Fibroblast of lung (primary cell): ENCODE measurements at regions not wholly inside any gene's neighbourhood (a gene's known extent, or its start where the extent isn't known, plus 50 kb on each side); places are given as distances from the start of the nearest gene placed in this dataset.

Source experiments
- DNase-seq, 2 donors: peaks; one replicate each; pipeline versions ENCODE4 v3.0.0 to v3.0.0-alpha.2; 2010; ENCODE audit warnings: low read depth in 2 of 2
- H2AFZ ChIP-seq: 2 replicates; pipeline ENCODE4 v1.5.1; 2012; ENCODE audit warnings: low read length, control low read depth, inconsistent platforms
- H3K27ac ChIP-seq: 2 replicates; pipeline ENCODE4 v1.5.1; 2011; ENCODE audit warnings: low read length, control low read depth; ENCODE audit not compliant: insufficient read depth
- H3K27me3 ChIP-seq: 2 replicates; pipeline ENCODE4 v1.5.1; 2011; ENCODE audit warnings: mild to moderate bottlenecking, low read length; ENCODE audit not compliant: control insufficient read depth, insufficient read depth
- H3K36me3 ChIP-seq: 2 replicates; pipeline ENCODE4 v1.5.1; 2011; ENCODE audit warnings: low read length; ENCODE audit not compliant: control insufficient read depth, insufficient read depth
- H3K4me1 ChIP-seq: 2 replicates; pipeline ENCODE4 v1.5.1; 2011; ENCODE audit warnings: low read length; ENCODE audit not compliant: control insufficient read depth, insufficient read depth; ENCODE audit errors: extremely low read depth
- H3K4me2 ChIP-seq: 2 replicates; pipeline ENCODE4 v1.5.1; 2011; ENCODE audit warnings: low read length, control low read depth; ENCODE audit not compliant: insufficient read depth; ENCODE audit errors: extremely low read depth
- H3K4me3 ChIP-seq, 4 experiments: fragments of 200-600 bp in 1 of 4; sonication (generic) in 1 of 4; replicated peaks in 1 of 4; 2 replicates each; pipeline ENCODE4 v1.5.1; 2011 to 2016; ENCODE audit warnings: low read length in 4 of 4, low read depth in 3 of 4, mild to moderate bottlenecking in 3 of 4, control low read depth in 2 of 4, inconsistent platforms in 1 of 4, mixed read lengths in 1 of 4; ENCODE audit not compliant: insufficient read depth in 1 of 4; ENCODE audit errors: control extremely low read depth in 1 of 4
- H3K79me2 ChIP-seq: 2 replicates; pipeline ENCODE4 v1.5.1; 2012; ENCODE audit warnings: mild to moderate bottlenecking, low read length, inconsistent platforms; ENCODE audit not compliant: control insufficient read depth, insufficient read depth
- H3K9ac ChIP-seq: 2 replicates; pipeline ENCODE4 v1.5.1; 2011; ENCODE audit warnings: mild to moderate bottlenecking, low read length, control low read depth; ENCODE audit not compliant: insufficient read depth
- H3K9me3 ChIP-seq: 2 replicates; pipeline ENCODE4 v1.5.1; 2012; ENCODE audit warnings: low read depth, low read length; ENCODE audit not compliant: control insufficient read depth, insufficient read depth
- H4K20me1 ChIP-seq: 2 replicates; pipeline ENCODE4 v1.5.1; 2011; ENCODE audit warnings: low read length; ENCODE audit not compliant: control insufficient read depth, insufficient read depth; ENCODE audit errors: extremely low read depth
- EZH2 ChIP-seq: IDR thresholded peaks from 2 replicates; pipeline ENCODE4 v1.5.1; 2012; ENCODE audit warnings: low read length, control low read depth, mild to moderate bottlenecking; ENCODE audit errors: missing control alignments
- TF ChIP-seq, protein P1 (sequence below), 2 donors: IDR thresholded peaks in 1 of 2; conservative IDR thresholded peaks in 1 of 2; 1 replicate in 1 of 2; 2 replicates in 1 of 2; pipeline ENCODE4 v1.5.1; 2011 to 2012; ENCODE audit warnings: low read length in 2 of 2, control low read depth in 1 of 2, inconsistent platforms in 1 of 2, low read depth in 1 of 2, mild to moderate bottlenecking in 1 of 2

DNA sequence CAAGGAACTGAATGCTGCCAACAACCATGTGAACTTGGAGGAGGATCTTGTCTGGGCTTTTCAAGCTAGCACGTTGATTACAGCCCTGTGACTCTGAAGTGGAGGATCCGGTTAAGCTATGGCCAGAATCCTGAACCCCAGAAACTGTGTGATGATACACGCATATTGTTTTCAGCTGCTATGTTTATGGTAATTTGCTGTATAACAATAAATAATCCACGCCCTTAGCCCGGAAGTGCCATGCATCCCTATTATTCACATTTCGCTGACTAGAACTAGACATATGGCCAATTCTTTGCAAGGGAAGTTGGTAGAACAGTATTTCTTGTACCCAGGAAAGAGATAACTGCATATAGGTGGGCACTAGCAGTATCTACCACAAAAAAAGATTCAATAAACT is 510.8 kb upstream of the BTBD3 start:
- H3K9ac ChIP-seq = no peak overlapping the region
- H3K9me3 ChIP-seq = no peaks in the 10 kb centered on the region
- H3K79me2 ChIP-seq = no peaks in the 10 kb centered on the region
- TF ChIP-seq, protein P1, sequence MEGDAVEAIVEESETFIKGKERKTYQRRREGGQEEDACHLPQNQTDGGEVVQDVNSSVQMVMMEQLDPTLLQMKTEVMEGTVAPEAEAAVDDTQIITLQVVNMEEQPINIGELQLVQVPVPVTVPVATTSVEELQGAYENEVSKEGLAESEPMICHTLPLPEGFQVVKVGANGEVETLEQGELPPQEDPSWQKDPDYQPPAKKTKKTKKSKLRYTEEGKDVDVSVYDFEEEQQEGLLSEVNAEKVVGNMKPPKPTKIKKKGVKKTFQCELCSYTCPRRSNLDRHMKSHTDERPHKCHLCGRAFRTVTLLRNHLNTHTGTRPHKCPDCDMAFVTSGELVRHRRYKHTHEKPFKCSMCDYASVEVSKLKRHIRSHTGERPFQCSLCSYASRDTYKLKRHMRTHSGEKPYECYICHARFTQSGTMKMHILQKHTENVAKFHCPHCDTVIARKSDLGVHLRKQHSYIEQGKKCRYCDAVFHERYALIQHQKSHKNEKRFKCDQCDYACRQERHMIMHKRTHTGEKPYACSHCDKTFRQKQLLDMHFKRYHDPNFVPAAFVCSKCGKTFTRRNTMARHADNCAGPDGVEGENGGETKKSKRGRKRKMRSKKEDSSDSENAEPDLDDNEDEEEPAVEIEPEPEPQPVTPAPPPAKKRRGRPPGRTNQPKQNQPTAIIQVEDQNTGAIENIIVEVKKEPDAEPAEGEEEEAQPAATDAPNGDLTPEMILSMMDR (conservative IDR thresholded peaks at IDR 0.05 in 1 of 2, IDR thresholded peaks at IDR 0.05 in 1 of 2; ENCODE audit: low read depth in 1 of 2, low read length in 2 of 2) = no peak
- no peak for TF ChIP-seq EZH2
- no peak overlapping the region for H3K4me2 ChIP-seq
- no peak overlapping the region for H3K27ac ChIP-seq
- DNase-seq = no peak
- H3K4me3 ChIP-seq = no peak overlapping the region
- no peaks in the 10 kb centered on the region for H3K27me3 ChIP-seq
- no peaks in the 10 kb centered on the region for H4K20me1 ChIP-seq
- no peaks in the 10 kb centered on the region for H3K36me3 ChIP-seq
- no peaks in the 10 kb centered on the region for H3K4me1 ChIP-seq
- H2AFZ ChIP-seq = no peak overlapping the region

DNA sequence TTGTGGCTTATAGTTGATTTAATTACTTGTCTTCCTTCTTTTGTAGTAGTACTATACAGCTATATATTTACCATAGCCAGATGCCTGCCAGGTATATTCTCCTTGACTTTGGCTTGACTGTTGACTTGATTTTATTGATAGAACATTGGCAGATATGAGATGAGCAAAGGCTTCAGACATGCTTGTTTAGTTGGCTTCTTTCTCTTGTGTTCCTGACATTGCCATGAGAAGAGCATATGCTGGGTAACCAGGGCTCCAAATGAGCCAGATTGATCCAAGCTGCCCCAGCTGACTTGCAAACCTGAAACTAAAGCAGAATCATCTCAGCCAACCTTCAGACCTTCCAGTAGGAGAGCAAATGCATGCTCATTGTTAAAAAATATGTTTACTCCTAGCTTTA is 508.1 kb upstream of the BTBD3 start:
- Histone ChIP-seq H3K9ac (no peak overlapping the region), H3K27ac (no peak overlapping the region), H3K27me3 (no peaks in the 10 kb centered on the region), H3K36me3 (no peaks in the 10 kb centered on the region), H3K4me1 (no peaks in the 10 kb centered on the region), H3K9me3 (no peaks in the 10 kb centered on the region), H3K4me2 (no peak overlapping the region), H3K79me2 (no peaks in the 10 kb centered on the region), H2AFZ (no peak overlapping the region), H4K20me1 (no peaks in the 10 kb centered on the region), H3K4me3 (no peak overlapping the region)
- no peak for DNase-seq
- TF ChIP-seq EZH2 = no peak

DNA sequence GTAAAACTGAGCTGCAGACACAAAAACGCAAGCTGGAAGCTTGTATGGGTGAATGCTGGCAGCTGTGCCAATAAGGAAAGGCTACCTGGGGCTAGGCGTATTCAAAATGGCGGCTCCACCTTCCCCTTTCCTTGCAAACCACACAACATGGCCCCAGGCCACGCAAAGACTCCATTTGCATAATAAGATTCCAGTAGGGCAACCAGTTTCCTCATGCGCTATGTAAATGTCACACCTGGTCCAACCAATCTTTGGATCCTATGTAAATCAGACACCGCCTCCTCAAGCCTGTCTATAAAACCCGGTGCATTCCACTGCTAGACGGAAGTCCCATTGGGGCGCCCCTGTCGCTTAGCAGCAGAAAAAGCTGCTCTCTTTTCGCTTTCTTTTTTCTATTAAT is 505.9 kb upstream of the BTBD3 start:
- no peak overlapping the region for H3K4me2 ChIP-seq
- no peaks in the 10 kb centered on the region for H3K9me3 ChIP-seq
- no peak overlapping the region for H3K27ac ChIP-seq
- H3K27me3 ChIP-seq = no peaks in the 10 kb centered on the region
- no peak for DNase-seq
- H3K9ac ChIP-seq = no peak overlapping the region
- no peaks in the 10 kb centered on the region for H3K4me1 ChIP-seq
- no peak overlapping the region for H3K4me3 ChIP-seq
- H4K20me1 ChIP-seq = no peaks in the 10 kb centered on the region
- no peak for TF ChIP-seq EZH2
- TF ChIP-seq, protein P1 (conservative IDR thresholded peaks at IDR 0.05 in 1 of 2, IDR thresholded peaks at IDR 0.05 in 1 of 2; ENCODE audit: low read depth in 1 of 2, low read length in 2 of 2) = no peak
- H3K79me2 ChIP-seq = no peaks in the 10 kb centered on the region
- H3K36me3 ChIP-seq = no peaks in the 10 kb centered on the region
- H2AFZ ChIP-seq = no peak overlapping the region

DNA sequence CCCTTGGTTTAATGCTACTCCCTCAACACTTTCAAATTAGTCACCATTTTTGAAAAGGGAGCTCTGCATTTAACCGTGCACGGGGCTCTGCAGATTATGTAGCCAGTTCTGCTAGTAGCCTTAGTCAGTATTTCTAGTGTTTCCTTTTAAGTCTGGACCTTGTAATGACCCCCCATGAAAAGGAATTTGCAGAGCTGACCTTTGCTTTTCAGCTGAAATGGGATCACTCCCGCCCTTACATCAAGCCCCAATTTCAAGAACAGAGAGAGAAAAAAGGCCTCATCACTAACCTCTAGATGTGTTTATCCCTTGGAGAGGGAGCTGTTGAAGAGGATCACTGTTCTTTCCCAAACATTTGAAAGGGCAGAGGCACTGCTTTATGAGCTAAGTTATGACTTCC is 490.7 kb upstream of the BTBD3 start:
- H3K4me3 ChIP-seq = no peak overlapping the region
- TF ChIP-seq, protein P1 (conservative IDR thresholded peaks at IDR 0.05 in 1 of 2, IDR thresholded peaks at IDR 0.05 in 1 of 2; ENCODE audit: low read depth in 1 of 2, low read length in 2 of 2) = no peak
- TF ChIP-seq EZH2 = no peak
- H3K36me3 ChIP-seq = no peaks in the 10 kb centered on the region
- H3K9ac ChIP-seq = no peak overlapping the region
- H3K27me3 ChIP-seq = no peaks in the 10 kb centered on the region
- H2AFZ ChIP-seq = no peak overlapping the region
- no peaks in the 10 kb centered on the region for H3K9me3 ChIP-seq
- no peaks in the 10 kb centered on the region for H3K4me1 ChIP-seq
- no peaks in the 10 kb centered on the region for H4K20me1 ChIP-seq
- H3K4me2 ChIP-seq = no peak overlapping the region
- H3K79me2 ChIP-seq = no peaks in the 10 kb centered on the region
- no peak overlapping the region for H3K27ac ChIP-seq
- no peak for DNase-seq
